Prostate gland (tissue), 1 donor: ENCODE measurements at regions not wholly inside any gene's neighbourhood (a gene's known extent, or its start where the extent isn't known, plus 50 kb on each side); places are given as distances from the start of the nearest gene placed in this dataset.

Experiments
- POLR2A ChIP-seq: fragments of 450-650 bp; IDR thresholded peaks from one replicate; pipeline ENCODE4 v1.6.1; 2016; ENCODE audit warnings: antibody characterized with exemption, mild to moderate bottlenecking
- POLR2AphosphoS5 ChIP-seq: sonication (generic); formaldehyde crosslinking; IDR thresholded peaks from one replicate; pipeline ENCODE4 v1.6.1; 2017; ENCODE audit warnings: antibody characterized with exemption

DNA sequence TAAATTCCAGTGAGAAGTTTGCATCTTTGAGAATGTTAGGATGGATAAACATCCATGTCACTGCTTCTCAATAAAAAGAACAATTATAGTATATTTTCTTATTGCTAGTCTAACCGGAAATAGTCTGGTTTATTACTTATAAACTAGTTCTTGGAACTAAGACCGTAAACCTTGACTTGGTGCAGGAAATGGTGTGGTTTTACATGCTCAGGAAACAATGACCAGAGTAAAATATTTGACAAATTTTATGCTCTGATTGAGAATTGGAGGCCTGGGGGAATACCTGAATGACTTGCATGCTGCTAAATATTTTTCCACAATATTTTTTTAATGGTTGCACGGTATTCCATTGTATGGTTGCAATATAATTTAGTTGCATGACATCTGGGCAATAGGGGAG, 76.3 kb downstream of the XCL2 start:
- TF ChIP-seq POLR2AphosphoS5 (no peak), POLR2A (no peak)
